SK-N-SH (cell line): ENCODE measurements at regions not wholly inside any gene's neighbourhood (a gene's known extent, or its start where the extent isn't known, plus 50 kb on each side); places are given as distances from the start of the nearest gene placed in this dataset.

Experiments used
- CTCF ChIA-PET: fragments of 300-600, 350-600 bp; formaldehyde crosslinking; extraction: SDS; loops from one replicate; lab custom pipeline; 2021; lab: Yijun Ruan, JAX
- POLR2A ChIA-PET: fragments of 350-600 bp; sonication (Branson Sonifier 250); formaldehyde crosslinking; extraction: SDS; loops from one replicate; lab custom pipeline; 2020; ENCODE audit warnings: antibody characterized with exemption, inconsistent platforms; lab: Yijun Ruan, JAX
- DNase-seq: peaks from one replicate; pipeline ENCODE4 v3.0.0; 2012
- H2AFZ ChIP-seq: fragments of 200-600 bp; sonication (generic); 2 replicates; pipeline ENCODE4 v1.8.1; 2016; ENCODE audit warnings: antibody characterized with exemption, mild to moderate bottlenecking, low read depth
- H3F3A ChIP-seq: fragments of 200-600 bp; sonication (generic); replicated peaks from 2 replicates; pipeline ENCODE3; 2016; ENCODE audit warnings: antibody characterized with exemption, mild to moderate bottlenecking; ENCODE audit not compliant: insufficient read depth
- H3K27ac ChIP-seq, 2 experiments: fragments of 200-500 bp in 1 of 2; fragments of 200-600 bp in 1 of 2; sonication (Bioruptor generic) in 1 of 2; sonication (generic), shearing (Covaris generic) in 1 of 2; 2 replicates each; pipeline versions ENCODE4 v1.5.1 to v1.6.1; 2014 to 2016; ENCODE audit warnings: low read depth in 2 of 2, inconsistent platforms in 1 of 2, low read length in 1 of 2, mild to moderate bottlenecking in 1 of 2, mixed read lengths in 1 of 2
- H3K27me3 ChIP-seq: fragments of 200-600 bp; sonication (generic), shearing (Covaris generic); 2 replicates; pipeline ENCODE4 v1.6.1; 2016; ENCODE audit warnings: mixed run types; ENCODE audit not compliant: insufficient read depth
- H3K36me3 ChIP-seq, 2 experiments: fragments of 200-500 bp in 1 of 2; fragments of 200-600 bp in 1 of 2; sonication (Bioruptor generic) in 1 of 2; sonication (generic) in 1 of 2; replicated peaks in 1 of 2; 2 replicates each; pipeline versions ENCODE3 to v1.5.1; 2014 to 2016; ENCODE audit warnings: low read length in 1 of 2, mild to moderate bottlenecking in 1 of 2; ENCODE audit not compliant: insufficient read depth in 2 of 2, control insufficient read depth in 1 of 2
- H3K4me1 ChIP-seq, 2 experiments: fragments of 200-500 bp in 1 of 2; fragments of 200-600 bp in 1 of 2; sonication (Bioruptor generic) in 1 of 2; sonication (generic), shearing (Covaris generic) in 1 of 2; 2 replicates each; pipeline versions ENCODE4 v1.5.1 to v1.6.1; 2014 to 2016; ENCODE audit warnings: low read depth in 1 of 2, low read length in 1 of 2, mixed run types in 1 of 2; ENCODE audit not compliant: insufficient read depth in 2 of 2, control insufficient read depth in 1 of 2
- H3K4me2 ChIP-seq: fragments of 200-600 bp; sonication (generic), shearing (Covaris generic); 2 replicates; pipeline ENCODE4 v1.6.1; 2017; ENCODE audit warnings: mixed run types
- H3K4me3 ChIP-seq, 2 experiments: fragments of 200-500 bp in 1 of 2; fragments of 200-600 bp in 1 of 2; sonication (Bioruptor generic) in 1 of 2; sonication (generic), shearing (Covaris generic) in 1 of 2; 2 replicates each; pipeline versions ENCODE4 v1.5.1 to v1.8.1; 2014 to 2016; ENCODE audit warnings: low read depth in 2 of 2, inconsistent platforms in 1 of 2, low read length in 1 of 2, mild to moderate bottlenecking in 1 of 2, mixed read lengths in 1 of 2, moderate library complexity in 1 of 2
- H3K79me2 ChIP-seq: fragments of 200-600 bp; sonication (generic); 2 replicates; pipeline ENCODE4 v1.8.1; 2017; ENCODE audit warnings: mild to moderate bottlenecking; ENCODE audit not compliant: insufficient read depth
- H3K9ac ChIP-seq: fragments of 200-600 bp; sonication (generic); 2 replicates; pipeline ENCODE4 v1.6.1; 2017; ENCODE audit warnings: mixed run types
- H3K9me2 ChIP-seq: fragments of 200-600 bp; sonication (generic); 2 replicates; pipeline ENCODE4 v1.6.1; 2017; ENCODE audit warnings: mixed run types
- H3K9me3 ChIP-seq: fragments of 200-600 bp; sonication (generic); 2 replicates; pipeline ENCODE4 v1.6.1; 2017; ENCODE audit warnings: mixed run types, mild to moderate bottlenecking, moderate library complexity
- H4K20me1 ChIP-seq: fragments of 200-600 bp; sonication (generic); 2 replicates; pipeline ENCODE4 v1.6.1; 2017; ENCODE audit warnings: mild to moderate bottlenecking, mixed run types; ENCODE audit not compliant: insufficient read depth
- CHD2 ChIP-seq: fragments of 150-350 bp; IDR thresholded peaks from 2 replicates; pipeline ENCODE4 v1.6.1; 2018; ENCODE audit warnings: low read length; ENCODE audit not compliant: partially characterized antibody
- ELF1 ChIP-seq: IDR thresholded peaks from 2 replicates; pipeline ENCODE4 v1.4.0; 2012
- EP300 ChIP-seq, 2 experiments: IDR thresholded peaks; 2 replicates each; pipeline versions ENCODE4 v1.4.0 to v1.6.1; 2012; ENCODE audit warnings: borderline replicate concordance in 1 of 2, low read depth in 1 of 2, low read length in 1 of 2
- FOSL2 ChIP-seq: IDR thresholded peaks from 2 replicates; pipeline ENCODE4 v1.4.0; 2012; ENCODE audit warnings: low read depth, mild to moderate bottlenecking, moderate library complexity, borderline replicate concordance
- FOXJ3 ChIP-seq: sonication (generic); formaldehyde crosslinking; IDR thresholded peaks from 2 replicates; pipeline ENCODE4 v1.5.1; 2020; ENCODE audit warnings: mild to moderate bottlenecking, missing genetic modification reagents
- GABPA ChIP-seq: IDR thresholded peaks from 2 replicates; pipeline ENCODE4 v1.4.0; 2012; ENCODE audit warnings: low read depth, mild to moderate bottlenecking
- GATA2 ChIP-seq: sonication (generic); formaldehyde crosslinking; IDR thresholded peaks from 2 replicates; pipeline ENCODE4 v1.5.0; 2020; ENCODE audit warnings: mild to moderate bottlenecking, missing genetic modification reagents
- JUND ChIP-seq: IDR thresholded peaks from 2 replicates; pipeline ENCODE4 v1.4.0; 2012
- MEF2A ChIP-seq: IDR thresholded peaks from 2 replicates; pipeline ENCODE4 v1.4.0; 2012; ENCODE audit warnings: low read depth, borderline replicate concordance
- NFIC ChIP-seq: IDR thresholded peaks from 2 replicates; pipeline ENCODE4 v1.4.0; 2012; ENCODE audit warnings: borderline replicate concordance
- POLR2AphosphoS5 ChIP-seq: IDR thresholded peaks from 2 replicates; pipeline ENCODE4 v1.6.1; 2012; ENCODE audit warnings: low read depth, low read length
- RAD21 ChIP-seq: IDR thresholded peaks from 2 replicates; pipeline ENCODE4 v1.6.1; 2012; ENCODE audit warnings: mild to moderate bottlenecking, low read length
- RCOR1 ChIP-seq: fragments of 150-350 bp; IDR thresholded peaks from 2 replicates; pipeline ENCODE4 v1.6.1; 2017; ENCODE audit warnings: antibody characterized with exemption, low read length
- SIN3A ChIP-seq: IDR thresholded peaks from 2 replicates; pipeline ENCODE4 v1.6.1; 2012; ENCODE audit warnings: low read depth, mild to moderate bottlenecking, low read length, moderate library complexity, borderline replicate concordance
- TCF12 ChIP-seq: IDR thresholded peaks from 2 replicates; pipeline ENCODE4 v1.4.0; 2012
- TEAD4 ChIP-seq: IDR thresholded peaks from 2 replicates; pipeline ENCODE4 v1.4.0; 2012; ENCODE audit warnings: mild to moderate bottlenecking, borderline replicate concordance; ENCODE audit not compliant: insufficient read depth
- YY1 ChIP-seq: IDR thresholded peaks from 2 replicates; pipeline ENCODE4 v1.4.0; 2012; ENCODE audit warnings: low read depth, mild to moderate bottlenecking
- WGBS: methylation state at CpG from one replicate; pipeline ENCODE4 v1.1.6; 2017; ENCODE audit warnings: low lambda C conversion rate; 5-methylcytosine and 5-hydroxymethylcytosine counted together
- TF ChIP-seq, protein P1 (sequence below): IDR thresholded peaks from 2 replicates; pipeline ENCODE4 v1.6.1; 2012; ENCODE audit warnings: mild to moderate bottlenecking, low read depth, low read length, moderate library complexity
- TF ChIP-seq, protein P2 (sequence below): fragments of 150-350 bp; IDR thresholded peaks from 2 replicates; pipeline ENCODE4 v1.6.1; 2016; ENCODE audit warnings: mild to moderate bottlenecking, low read depth, low read length
- TF ChIP-seq, protein P3 (sequence below): IDR thresholded peaks from 2 replicates; pipeline ENCODE4; 2012
- TF ChIP-seq, protein P4 (sequence below): fragments of 150-350 bp; IDR thresholded peaks from 2 replicates; pipeline ENCODE4 v1.6.1; 2017; ENCODE audit warnings: antibody characterized with exemption, low read length, low read depth, borderline replicate concordance
- TF ChIP-seq, protein P5 (sequence below): IDR thresholded peaks from 2 replicates; pipeline ENCODE4 v1.4.0; 2012; ENCODE audit warnings: low read depth, borderline replicate concordance

DNA sequence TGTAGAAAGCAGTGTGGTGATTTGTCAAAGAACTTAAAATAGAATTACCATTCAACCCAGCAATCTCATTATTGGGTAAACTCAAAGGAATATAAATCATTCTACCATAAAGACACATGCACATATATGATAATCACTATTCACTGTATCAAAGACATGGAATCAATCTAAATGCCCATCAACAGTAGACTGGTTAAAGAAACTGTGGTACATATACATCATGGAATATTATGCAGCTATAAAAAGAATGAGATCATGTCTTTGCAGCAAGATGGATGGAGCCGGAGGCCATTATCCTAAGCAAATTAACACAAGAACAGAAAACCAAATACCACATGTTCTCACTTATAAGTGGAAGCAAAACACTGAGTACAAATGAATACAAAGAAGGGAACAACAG lies 281.5 kb upstream of the MAGI2 start:
- Histone ChIP-seq H3K27me3 (no peaks in the 10 kb centered on the region), H3K4me3 (no peak overlapping the region), H2AFZ (no peak overlapping the region), H4K20me1 (no peaks in the 10 kb centered on the region), H3K9me3 (peaks cover 23% of the 10 kb centered on the region; the same call in 1 of the 2 replicates), H3K36me3 (peaks cover 0 to 4% of the 10 kb centered on the region in 2 experiments), H3K4me1 (no peaks in the 10 kb centered on the region), H3K4me2 (no peak overlapping the region), H3K9me2 (no peaks in the 10 kb centered on the region; the same call in 1 of the 2 replicates), H3F3A (peaks cover 3% of the 10 kb centered on the region), H3K79me2 (no peaks in the 10 kb centered on the region), H3K27ac (no peak overlapping the region), H3K9ac (no peak overlapping the region)
- DNase-seq, result no peak
- WGBS, result 94% methylated on average over 1 of the region's 1 CpG
- POLR2A ChIA-PET, result no interaction called here
- no peak for TF ChIP-seq NFIC
- TF ChIP-seq FOSL2, result no peak
- TF ChIP-seq, protein P1, sequence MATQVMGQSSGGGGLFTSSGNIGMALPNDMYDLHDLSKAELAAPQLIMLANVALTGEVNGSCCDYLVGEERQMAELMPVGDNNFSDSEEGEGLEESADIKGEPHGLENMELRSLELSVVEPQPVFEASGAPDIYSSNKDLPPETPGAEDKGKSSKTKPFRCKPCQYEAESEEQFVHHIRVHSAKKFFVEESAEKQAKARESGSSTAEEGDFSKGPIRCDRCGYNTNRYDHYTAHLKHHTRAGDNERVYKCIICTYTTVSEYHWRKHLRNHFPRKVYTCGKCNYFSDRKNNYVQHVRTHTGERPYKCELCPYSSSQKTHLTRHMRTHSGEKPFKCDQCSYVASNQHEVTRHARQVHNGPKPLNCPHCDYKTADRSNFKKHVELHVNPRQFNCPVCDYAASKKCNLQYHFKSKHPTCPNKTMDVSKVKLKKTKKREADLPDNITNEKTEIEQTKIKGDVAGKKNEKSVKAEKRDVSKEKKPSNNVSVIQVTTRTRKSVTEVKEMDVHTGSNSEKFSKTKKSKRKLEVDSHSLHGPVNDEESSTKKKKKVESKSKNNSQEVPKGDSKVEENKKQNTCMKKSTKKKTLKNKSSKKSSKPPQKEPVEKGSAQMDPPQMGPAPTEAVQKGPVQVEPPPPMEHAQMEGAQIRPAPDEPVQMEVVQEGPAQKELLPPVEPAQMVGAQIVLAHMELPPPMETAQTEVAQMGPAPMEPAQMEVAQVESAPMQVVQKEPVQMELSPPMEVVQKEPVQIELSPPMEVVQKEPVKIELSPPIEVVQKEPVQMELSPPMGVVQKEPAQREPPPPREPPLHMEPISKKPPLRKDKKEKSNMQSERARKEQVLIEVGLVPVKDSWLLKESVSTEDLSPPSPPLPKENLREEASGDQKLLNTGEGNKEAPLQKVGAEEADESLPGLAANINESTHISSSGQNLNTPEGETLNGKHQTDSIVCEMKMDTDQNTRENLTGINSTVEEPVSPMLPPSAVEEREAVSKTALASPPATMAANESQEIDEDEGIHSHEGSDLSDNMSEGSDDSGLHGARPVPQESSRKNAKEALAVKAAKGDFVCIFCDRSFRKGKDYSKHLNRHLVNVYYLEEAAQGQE, result no peak
- CTCF ChIA-PET, result no interaction called here

DNA sequence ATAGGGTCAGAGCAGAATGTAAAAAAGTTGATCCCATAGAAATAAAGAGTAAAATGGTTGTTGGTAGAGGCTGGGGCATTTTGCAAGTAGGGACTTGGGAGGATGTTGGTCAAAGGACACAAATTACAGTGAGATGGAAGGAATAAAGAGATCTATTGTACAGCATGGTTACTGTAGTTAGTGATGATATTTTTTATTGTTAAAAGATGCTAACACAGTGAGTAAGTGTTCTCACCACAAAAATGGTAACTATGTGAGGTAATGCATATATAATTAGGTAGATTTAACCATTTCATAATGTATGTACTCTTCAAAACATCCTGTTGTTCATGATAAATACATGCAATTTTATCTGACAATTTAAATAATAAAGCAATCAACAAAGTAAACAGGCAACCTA lies 280.7 kb upstream of the MAGI2 start:
- DNase-seq, result no peak
- Histone ChIP-seq H3K9ac (no peak overlapping the region), H3K36me3 (peaks cover 0 to 4% of the 10 kb centered on the region in 2 experiments), H3K9me3 (peaks cover 23% of the 10 kb centered on the region; the same call in 1 of the 2 replicates), H3F3A (peaks cover 3% of the 10 kb centered on the region), H2AFZ (no peak overlapping the region), H3K79me2 (no peaks in the 10 kb centered on the region), H3K27me3 (no peaks in the 10 kb centered on the region), H4K20me1 (no peaks in the 10 kb centered on the region), H3K4me1 (no peaks in the 10 kb centered on the region), H3K4me3 (no peak overlapping the region)
- CTCF ChIA-PET, result no interaction called here
- POLR2A ChIA-PET, result interaction anchor here (0.7 kb wide), 1 partner anchor 1795 kb away, joined by 4 read pairs; no protein-coding TSS in a partner anchor
- TF ChIP-seq GATA2 (CRISPR knock-in tag) (no peak), JUND (no peak), RCOR1 (no peak), EP300 (IDR thresholded peaks at IDR 0.05; ENCODE audit: borderline replicate concordance in 1 of 2, low read depth in 1 of 2, low read length in 1 of 2) (no peak), RAD21 (no peak), SIN3A (no peak), YY1 (no peak), CHD2 (no peak), FOXJ3 (no peak), TCF12 (no peak), TEAD4 (no peak), ELF1 (no peak), POLR2AphosphoS5 (no peak), GABPA (no peak), MEF2A (no peak)
- TF ChIP-seq, protein P2, sequence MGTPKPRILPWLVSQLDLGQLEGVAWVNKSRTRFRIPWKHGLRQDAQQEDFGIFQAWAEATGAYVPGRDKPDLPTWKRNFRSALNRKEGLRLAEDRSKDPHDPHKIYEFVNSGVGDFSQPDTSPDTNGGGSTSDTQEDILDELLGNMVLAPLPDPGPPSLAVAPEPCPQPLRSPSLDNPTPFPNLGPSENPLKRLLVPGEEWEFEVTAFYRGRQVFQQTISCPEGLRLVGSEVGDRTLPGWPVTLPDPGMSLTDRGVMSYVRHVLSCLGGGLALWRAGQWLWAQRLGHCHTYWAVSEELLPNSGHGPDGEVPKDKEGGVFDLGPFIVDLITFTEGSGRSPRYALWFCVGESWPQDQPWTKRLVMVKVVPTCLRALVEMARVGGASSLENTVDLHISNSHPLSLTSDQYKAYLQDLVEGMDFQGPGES, result no peak
- TF ChIP-seq, protein P3, sequence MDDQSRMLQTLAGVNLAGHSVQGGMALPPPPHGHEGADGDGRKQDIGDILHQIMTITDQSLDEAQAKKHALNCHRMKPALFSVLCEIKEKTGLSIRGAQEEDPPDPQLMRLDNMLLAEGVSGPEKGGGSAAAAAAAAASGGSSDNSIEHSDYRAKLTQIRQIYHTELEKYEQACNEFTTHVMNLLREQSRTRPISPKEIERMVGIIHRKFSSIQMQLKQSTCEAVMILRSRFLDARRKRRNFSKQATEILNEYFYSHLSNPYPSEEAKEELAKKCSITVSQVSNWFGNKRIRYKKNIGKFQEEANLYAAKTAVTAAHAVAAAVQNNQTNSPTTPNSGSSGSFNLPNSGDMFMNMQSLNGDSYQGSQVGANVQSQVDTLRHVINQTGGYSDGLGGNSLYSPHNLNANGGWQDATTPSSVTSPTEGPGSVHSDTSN, result no peak
- TF ChIP-seq, protein P4, sequence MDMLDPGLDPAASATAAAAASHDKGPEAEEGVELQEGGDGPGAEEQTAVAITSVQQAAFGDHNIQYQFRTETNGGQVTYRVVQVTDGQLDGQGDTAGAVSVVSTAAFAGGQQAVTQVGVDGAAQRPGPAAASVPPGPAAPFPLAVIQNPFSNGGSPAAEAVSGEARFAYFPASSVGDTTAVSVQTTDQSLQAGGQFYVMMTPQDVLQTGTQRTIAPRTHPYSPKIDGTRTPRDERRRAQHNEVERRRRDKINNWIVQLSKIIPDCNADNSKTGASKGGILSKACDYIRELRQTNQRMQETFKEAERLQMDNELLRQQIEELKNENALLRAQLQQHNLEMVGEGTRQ, result no peak
- TF ChIP-seq, protein P5, sequence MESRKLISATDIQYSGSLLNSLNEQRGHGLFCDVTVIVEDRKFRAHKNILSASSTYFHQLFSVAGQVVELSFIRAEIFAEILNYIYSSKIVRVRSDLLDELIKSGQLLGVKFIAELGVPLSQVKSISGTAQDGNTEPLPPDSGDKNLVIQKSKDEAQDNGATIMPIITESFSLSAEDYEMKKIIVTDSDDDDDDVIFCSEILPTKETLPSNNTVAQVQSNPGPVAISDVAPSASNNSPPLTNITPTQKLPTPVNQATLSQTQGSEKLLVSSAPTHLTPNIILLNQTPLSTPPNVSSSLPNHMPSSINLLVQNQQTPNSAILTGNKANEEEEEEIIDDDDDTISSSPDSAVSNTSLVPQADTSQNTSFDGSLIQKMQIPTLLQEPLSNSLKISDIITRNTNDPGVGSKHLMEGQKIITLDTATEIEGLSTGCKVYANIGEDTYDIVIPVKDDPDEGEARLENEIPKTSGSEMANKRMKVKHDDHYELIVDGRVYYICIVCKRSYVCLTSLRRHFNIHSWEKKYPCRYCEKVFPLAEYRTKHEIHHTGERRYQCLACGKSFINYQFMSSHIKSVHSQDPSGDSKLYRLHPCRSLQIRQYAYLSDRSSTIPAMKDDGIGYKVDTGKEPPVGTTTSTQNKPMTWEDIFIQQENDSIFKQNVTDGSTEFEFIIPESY, result no peak
- TF ChIP-seq, all 33 proteins: peak for 0
- no peak overlapping the region for H3K4me2 ChIP-seq
- H3K27ac ChIP-seq, result no peak overlapping the region
- no peaks in the 10 kb centered on the region; the same call in 1 of the 2 replicates for H3K9me2 ChIP-seq
